Cardiac fibroblast (primary cell): ENCODE measurements at regions not wholly inside any gene's neighbourhood (a gene's known extent, or its start where the extent isn't known, plus 50 kb on each side); places are given as distances from the start of the nearest gene placed in this dataset.
"Not testable (repeated sequence)": the region's sequence is repeated elsewhere in the genome, so short reads cannot be mapped to it uniquely, and the experiment has no call there.

Experiments used
- DNase-seq, 2 donors: peaks; one replicate each; pipeline versions ENCODE4 v3.0.0 to v3.0.0-alpha.2; 2010; ENCODE audit warnings: low read depth in 2 of 2
- H3K4me3 ChIP-seq, 2 donors: replicated peaks in 1 of 2; 1 replicate in 1 of 2; 2 replicates in 1 of 2; pipeline ENCODE4 v1.5.1; 2011; ENCODE audit warnings: low read depth in 2 of 2, low read length in 2 of 2, mild to moderate bottlenecking in 2 of 2, moderate library complexity in 1 of 2
- TF ChIP-seq, protein P1 (sequence below): IDR thresholded peaks from one replicate; pipeline ENCODE4 v1.5.1; 2011; ENCODE audit warnings: low read depth, mild to moderate bottlenecking, low read length, inconsistent platforms

DNA sequence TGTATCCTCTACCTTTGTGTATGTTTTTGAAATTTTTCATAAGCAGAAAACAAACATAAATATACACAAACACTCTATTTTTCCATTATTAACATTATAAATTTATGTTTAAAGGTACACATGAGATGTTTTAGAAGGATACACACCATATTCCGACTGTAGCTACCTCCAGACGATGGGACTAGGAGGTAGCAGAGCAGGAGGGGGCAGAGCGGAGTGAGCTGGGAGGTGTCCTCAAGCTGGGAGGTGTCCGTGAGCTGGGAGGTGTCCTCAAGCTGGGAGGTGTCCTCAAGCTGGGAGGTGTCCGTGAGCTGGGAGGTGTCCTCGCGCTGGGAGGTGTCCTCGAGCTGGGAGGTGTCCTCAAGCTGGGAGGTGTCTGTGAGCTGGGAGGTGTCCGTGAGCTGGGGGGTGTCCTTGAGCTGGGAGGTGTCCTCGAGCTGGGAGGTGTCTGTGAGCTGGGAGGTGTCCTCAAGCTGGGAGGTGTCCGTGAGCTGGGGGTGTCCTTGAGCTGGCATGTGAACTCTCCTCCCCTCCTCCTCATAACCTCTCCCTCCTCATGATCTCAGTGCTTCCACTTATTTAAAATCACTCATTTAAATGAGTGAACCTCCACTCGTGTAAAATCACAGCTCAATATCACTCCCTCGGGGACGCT is 346.9 kb upstream of the SFSWAP start:
- DNase-seq: no peak
- TF ChIP-seq, protein P1, sequence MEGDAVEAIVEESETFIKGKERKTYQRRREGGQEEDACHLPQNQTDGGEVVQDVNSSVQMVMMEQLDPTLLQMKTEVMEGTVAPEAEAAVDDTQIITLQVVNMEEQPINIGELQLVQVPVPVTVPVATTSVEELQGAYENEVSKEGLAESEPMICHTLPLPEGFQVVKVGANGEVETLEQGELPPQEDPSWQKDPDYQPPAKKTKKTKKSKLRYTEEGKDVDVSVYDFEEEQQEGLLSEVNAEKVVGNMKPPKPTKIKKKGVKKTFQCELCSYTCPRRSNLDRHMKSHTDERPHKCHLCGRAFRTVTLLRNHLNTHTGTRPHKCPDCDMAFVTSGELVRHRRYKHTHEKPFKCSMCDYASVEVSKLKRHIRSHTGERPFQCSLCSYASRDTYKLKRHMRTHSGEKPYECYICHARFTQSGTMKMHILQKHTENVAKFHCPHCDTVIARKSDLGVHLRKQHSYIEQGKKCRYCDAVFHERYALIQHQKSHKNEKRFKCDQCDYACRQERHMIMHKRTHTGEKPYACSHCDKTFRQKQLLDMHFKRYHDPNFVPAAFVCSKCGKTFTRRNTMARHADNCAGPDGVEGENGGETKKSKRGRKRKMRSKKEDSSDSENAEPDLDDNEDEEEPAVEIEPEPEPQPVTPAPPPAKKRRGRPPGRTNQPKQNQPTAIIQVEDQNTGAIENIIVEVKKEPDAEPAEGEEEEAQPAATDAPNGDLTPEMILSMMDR: no peak
- no peak overlapping the region for H3K4me3 ChIP-seq

DNA sequence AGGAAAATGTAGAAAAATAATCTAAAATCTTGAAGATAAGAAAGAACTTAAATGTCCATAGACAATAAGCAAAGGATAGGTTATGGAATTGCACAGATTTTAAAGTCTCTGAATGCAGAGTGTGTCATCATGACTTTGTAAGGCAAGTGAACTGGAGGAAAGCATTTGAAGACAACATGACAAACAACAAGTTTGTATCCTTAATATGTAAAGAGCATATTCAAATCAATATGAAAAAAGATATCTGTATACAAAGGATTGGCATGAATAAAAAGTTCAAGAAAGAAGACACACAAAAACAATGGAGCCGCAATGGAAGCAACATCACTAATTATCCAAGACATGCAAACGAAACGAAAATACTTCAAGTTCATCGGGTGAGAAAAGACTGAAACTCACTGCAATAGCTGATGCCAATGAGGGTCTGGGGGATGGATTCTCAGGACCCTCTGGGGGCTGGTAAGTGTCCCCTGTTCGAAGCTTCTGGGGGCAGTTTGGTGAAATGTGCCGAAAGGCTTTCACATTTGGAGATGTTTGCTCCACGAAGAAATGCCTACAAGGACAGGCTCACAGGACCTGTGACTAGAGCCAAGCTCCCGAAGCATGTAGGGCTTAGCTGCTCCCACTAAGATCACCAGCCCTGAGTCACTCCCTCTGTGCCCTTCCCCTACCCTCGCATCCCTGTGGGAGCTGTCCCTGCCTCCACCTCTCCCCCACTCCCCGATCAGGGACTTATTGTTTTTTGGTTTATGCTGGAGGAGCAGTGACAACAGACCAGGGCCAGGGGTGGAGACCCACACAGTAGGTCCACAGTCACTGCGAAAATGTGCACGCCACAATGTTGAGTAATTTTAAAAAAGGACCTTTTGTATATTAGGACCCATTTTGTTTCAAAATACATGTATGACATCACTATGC is 345.7 kb upstream of the SFSWAP start:
- TF ChIP-seq, protein P1: no peak
- H3K4me3 ChIP-seq: no peak overlapping the region
- DNase-seq: no peak

DNA sequence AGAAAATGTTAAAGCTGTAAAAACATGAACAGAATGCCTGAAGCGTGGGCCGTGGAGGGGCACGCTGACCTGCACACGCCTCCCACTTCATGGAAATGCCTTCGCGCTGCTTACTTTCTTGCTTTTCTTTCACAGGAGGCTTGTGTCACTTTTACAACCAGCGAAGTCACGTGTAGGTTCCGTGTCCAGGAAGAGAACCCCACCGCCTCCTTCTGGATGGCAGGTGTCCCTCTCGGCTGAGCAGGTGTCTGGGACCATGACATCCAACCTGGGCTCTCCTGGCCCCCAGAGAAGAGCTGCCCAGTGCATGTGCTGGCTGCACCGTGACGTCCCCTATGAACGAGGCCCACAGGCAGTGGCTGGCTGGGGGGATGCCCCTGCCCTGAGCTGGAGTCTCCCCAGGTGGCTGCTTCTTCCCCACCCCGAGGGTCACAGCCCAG is 345.0 kb upstream of the SFSWAP start:
- TF ChIP-seq, protein P1: no peak
- no peak for DNase-seq
- no peak overlapping the region for H3K4me3 ChIP-seq

DNA sequence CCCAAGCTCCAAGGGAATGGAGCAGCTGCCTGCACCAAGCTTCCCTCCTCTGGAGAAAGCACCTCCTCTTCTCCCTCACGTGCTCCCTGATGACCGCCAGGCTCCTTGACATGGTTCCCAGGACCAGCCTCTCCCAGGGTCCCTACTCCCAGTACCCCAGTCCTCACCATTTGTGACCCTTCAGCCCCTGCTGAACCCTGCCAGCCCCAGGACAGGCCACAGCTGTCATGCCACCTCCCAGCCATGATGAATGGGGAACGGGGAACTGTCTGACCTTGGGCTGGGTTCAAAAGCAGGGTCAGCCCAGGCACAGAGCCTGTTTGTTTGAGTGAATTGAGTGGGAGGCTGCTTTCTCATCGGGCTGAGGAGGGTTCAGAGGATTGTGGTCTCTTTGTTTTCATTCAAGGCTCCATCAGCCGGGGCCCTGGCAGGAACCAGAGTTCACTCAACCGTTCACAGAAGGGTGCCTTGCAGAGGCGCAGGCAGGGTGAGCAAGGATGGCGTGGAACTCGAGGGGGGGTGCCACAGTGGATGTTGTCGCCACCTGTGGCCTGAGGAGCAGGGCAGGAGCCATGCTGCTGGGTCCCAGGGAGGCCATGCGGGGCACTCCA is 344.5 kb upstream of the SFSWAP start:
- TF ChIP-seq, protein P1: no peak
- H3K4me3 ChIP-seq: no peak overlapping the region
- no peak for DNase-seq

DNA sequence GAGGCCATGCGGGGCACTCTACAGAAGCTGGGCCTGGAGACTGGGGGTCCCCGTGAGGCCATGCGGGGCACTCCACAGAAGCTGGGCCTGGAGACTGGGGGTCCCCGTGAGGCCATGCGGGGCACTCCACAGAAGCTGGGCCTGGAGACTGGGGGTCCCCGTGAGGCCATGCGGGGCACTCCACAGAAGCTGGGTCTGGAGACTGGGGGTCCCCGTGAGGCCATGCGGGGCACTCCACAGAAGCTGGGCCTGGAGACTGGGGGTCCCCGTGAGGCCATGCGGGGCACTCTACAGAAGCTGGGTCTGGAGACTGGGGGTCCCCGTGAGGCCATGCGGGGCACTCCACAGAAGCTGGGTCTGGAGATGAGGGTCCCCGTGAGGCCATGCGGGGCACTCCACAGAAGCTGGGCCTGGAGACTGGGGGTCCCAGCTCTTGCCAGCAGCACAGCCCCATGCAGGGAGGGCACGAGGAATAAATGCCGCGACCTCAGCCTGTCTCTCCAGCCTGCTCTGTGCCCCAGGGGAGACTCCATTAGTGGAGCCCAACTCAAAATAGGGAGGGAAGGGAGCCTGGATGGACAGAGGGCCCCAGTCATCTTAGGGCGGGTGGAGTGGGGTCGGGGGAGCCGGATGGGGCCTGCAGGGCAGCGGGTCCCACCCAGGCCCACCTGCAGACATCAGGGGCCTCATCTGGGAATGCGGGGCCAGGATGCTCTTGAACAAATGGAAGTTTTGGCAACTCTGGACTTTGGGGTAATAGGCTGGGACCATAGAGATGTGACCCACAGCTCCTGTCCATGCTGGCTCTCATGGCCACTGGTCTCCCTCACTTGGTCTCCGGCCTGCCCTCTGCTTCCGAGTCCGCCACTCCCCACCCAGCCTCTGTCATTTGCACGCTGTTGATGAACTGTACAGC is 343.6 kb upstream of the SFSWAP start:
- not testable (repeated sequence) for DNase-seq, H3K4me3 ChIP-seq

DNA sequence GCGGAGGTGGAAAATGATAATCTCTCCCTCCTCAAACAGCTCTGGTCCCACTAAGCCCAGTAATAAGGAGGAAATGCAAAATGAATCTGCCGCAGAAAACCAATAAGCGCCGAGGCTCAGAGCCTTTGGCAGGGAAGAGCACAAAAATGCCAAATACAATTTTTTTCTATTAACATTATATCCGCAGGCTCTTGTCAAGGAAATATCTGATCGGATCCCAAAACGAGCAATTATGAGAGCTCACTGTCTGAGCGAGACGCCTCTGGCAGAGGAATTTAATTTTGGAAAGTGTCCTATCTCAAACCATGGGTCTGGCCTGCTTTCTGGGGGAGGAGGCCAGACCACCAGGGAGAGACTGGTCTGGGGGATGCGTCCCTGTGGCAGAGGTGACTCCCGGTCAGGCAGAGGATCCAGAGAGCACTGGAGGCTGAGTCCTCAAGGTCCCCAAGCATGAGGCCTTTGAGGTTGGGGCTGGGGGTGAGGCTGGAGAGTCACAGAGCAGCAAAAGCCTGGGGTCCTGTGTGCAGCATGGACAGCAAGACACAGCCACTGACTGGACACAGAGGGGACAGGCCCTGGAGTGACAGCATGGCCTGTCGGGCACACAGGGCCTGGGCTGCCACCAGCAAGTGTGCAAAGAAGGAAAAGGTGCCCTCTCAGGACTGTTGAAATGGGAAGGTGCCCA is 342.8 kb upstream of the SFSWAP start:
- no peak for DNase-seq
- no peak overlapping the region for H3K4me3 ChIP-seq
- TF ChIP-seq, protein P1: no peak
